NCI-H1436 (cell line): ENCODE measurements at regions not wholly inside any gene's neighbourhood (a gene's known extent, or its start where the extent isn't known, plus 50 kb on each side); places are given as distances from the start of the nearest gene placed in this dataset.
"Not testable (repeated sequence)": the region's sequence is repeated elsewhere in the genome, so short reads cannot be mapped to it uniquely, and the experiment has no call there.

Experiments
- DNase-seq: peaks from one replicate; lab custom pipeline; 2025; lab: John Stamatoyannopoulos, UW

GRCh38 chrX:148080593-148080992, 99.5 kb downstream of the FMR1NB start:
- no peak for DNase-seq

GRCh38 chrX:148084611-148085010, 103.5 kb downstream of the FMR1NB start:
- DNase-seq = no peak

- DNase-seq = no peak
Observed at GRCh38 chrX:148120151-148120550, 139.0 kb downstream of the FMR1NB start.

GRCh38 chrX:148120999-148121623, 140.0 kb downstream of the FMR1NB start:
- DNase-seq = no peak

- not testable (repeated sequence) for DNase-seq
Observed at GRCh38 chrX:148128872-148129505, 147.9 kb downstream of the FMR1NB start.

GRCh38 chrX:148133105-148133725, 152.1 kb downstream of the FMR1NB start:
- DNase-seq = peak; percentile 31

GRCh38 chrX:148134578-148134977, 153.4 kb downstream of the FMR1NB start:
- DNase-seq = no peak

GRCh38 chrX:148135738-148136137, 154.6 kb downstream of the FMR1NB start:
- no peak for DNase-seq

- no peak for DNase-seq
Observed at GRCh38 chrX:148146121-148146520, 165.0 kb downstream of the FMR1NB start.

- DNase-seq = no peak
Observed at GRCh38 chrX:148156986-148157385, 175.8 kb downstream of the FMR1NB start.

- DNase-seq = no peak
Observed at GRCh38 chrX:148159796-148160195, 178.7 kb downstream of the FMR1NB start.

- DNase-seq = no peak
Observed at GRCh38 chrX:148161701-148162100, 180.6 kb downstream of the FMR1NB start.

- DNase-seq = no peak
Observed at GRCh38 chrX:148185631-148186030, 204.5 kb downstream of the FMR1NB start.

- no peak for DNase-seq
Observed at GRCh38 chrX:148192547-148192946, 211.4 kb downstream of the FMR1NB start.

- no peak for DNase-seq
Observed at GRCh38 chrX:148193759-148194158, 212.6 kb downstream of the FMR1NB start.

GRCh38 chrX:148203531-148203930, 222.4 kb downstream of the FMR1NB start:
- DNase-seq = no peak

GRCh38 chrX:148204195-148204594, 223.1 kb downstream of the FMR1NB start:
- DNase-seq = no peak

- DNase-seq = no peak
Observed at GRCh38 chrX:148214786-148215185, 233.6 kb downstream of the FMR1NB start.

GRCh38 chrX:148215726-148216125, 234.6 kb downstream of the FMR1NB start:
- DNase-seq = no peak

- DNase-seq = no peak
Observed at GRCh38 chrX:148223361-148223760, 242.2 kb downstream of the FMR1NB start.

GRCh38 chrX:148228521-148228920, 247.4 kb downstream of the FMR1NB start:
- DNase-seq = no peak

- no peak for DNase-seq
Observed at GRCh38 chrX:148229801-148230303, 248.7 kb downstream of the FMR1NB start.

GRCh38 chrX:148259990-148260389, 240.4 kb upstream of the AFF2 start:
- no peak for DNase-seq
